ENCODE measurements at regions not wholly inside any gene's neighbourhood (a gene's known extent, or its start where the extent isn't known, plus 50 kb on each side); places are given as distances from the start of the nearest gene placed in this dataset.
"Not testable (repeated sequence)": the region's sequence is repeated elsewhere in the genome, so short reads cannot be mapped to it uniquely, and the experiment has no call there.

DNA sequence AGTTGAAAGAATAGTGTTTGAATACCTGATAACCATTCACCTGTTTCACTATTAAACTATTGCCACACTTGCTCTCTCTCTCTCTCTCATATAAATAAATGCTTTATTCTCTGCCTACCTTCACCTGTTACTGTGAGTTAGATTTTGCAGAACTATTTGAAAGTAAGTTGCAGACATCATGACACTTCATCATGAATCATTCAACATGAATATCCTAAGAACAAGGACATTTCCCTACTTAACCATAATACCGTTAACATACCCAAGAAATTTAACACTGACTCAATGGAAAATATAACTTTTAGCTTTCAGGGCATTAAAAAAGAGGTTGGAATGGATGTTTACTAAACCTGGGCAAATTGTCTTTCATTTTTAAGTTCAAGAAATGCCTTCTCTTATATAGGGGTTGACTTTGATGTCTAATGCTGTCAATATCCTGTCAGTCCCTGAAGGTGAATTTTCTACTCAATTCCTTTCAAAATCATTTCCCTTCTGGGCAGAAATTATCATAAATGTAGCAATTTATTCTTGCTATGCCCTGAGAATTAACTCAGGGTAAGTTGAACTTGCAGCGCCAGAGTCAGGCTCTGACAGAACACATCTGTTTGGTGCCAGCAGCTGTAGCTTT, 582.6 kb upstream of the TLE4 start:
- no peaks in the 10 kb centered on the region for H3K4me1 ChIP-seq (ENCODE audit: low read depth)
- no peak for DNase-seq (ENCODE audit: low read depth in 1 of 2, low spot score in 1 of 2)
- H3K9me3 ChIP-seq (ENCODE audit: low read depth): no peaks in the 10 kb centered on the region
- H3K4me3 ChIP-seq: no peak overlapping the region
- H3K36me3 ChIP-seq: no peaks in the 10 kb centered on the region
- H3K27me3 ChIP-seq: no peaks in the 10 kb centered on the region
- TF ChIP-seq, protein P1, sequence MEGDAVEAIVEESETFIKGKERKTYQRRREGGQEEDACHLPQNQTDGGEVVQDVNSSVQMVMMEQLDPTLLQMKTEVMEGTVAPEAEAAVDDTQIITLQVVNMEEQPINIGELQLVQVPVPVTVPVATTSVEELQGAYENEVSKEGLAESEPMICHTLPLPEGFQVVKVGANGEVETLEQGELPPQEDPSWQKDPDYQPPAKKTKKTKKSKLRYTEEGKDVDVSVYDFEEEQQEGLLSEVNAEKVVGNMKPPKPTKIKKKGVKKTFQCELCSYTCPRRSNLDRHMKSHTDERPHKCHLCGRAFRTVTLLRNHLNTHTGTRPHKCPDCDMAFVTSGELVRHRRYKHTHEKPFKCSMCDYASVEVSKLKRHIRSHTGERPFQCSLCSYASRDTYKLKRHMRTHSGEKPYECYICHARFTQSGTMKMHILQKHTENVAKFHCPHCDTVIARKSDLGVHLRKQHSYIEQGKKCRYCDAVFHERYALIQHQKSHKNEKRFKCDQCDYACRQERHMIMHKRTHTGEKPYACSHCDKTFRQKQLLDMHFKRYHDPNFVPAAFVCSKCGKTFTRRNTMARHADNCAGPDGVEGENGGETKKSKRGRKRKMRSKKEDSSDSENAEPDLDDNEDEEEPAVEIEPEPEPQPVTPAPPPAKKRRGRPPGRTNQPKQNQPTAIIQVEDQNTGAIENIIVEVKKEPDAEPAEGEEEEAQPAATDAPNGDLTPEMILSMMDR (IDR thresholded peaks at IDR 0.05; ENCODE audit: low read depth, low read length): no peak
- H3K27ac ChIP-seq: no peak overlapping the region

- Histone ChIP-seq H3K27ac (no peak overlapping the region), H3K4me3 (no peak overlapping the region), H3K4me1 (ENCODE audit: low read depth) (no peaks in the 10 kb centered on the region), H3K27me3 (no peaks in the 10 kb centered on the region), H3K9me3 (ENCODE audit: low read depth) (no peaks in the 10 kb centered on the region), H3K36me3 (no peaks in the 10 kb centered on the region)
- DNase-seq (ENCODE audit: low read depth in 1 of 2, low spot score in 1 of 2): no peak
- TF ChIP-seq, protein P1 (IDR thresholded peaks at IDR 0.05; ENCODE audit: low read depth, low read length): no peak
Measured at GRCh38 chr9:78994471-78994870, 577.3 kb upstream of the TLE4 start.

GRCh38 chr9:78994974-78995373, 576.8 kb upstream of the TLE4 start:
- H3K27ac ChIP-seq; H3K36me3 ChIP-seq; DNase-seq (ENCODE audit: low read depth in 1 of 2, low spot score in 1 of 2); H3K4me1 ChIP-seq (ENCODE audit: low read depth); H3K27me3 ChIP-seq; H3K9me3 ChIP-seq (ENCODE audit: low read depth); H3K4me3 ChIP-seq: not testable (repeated sequence)

- no peaks in the 10 kb centered on the region for H3K4me1 ChIP-seq (ENCODE audit: low read depth)
- TF ChIP-seq, protein P1 (IDR thresholded peaks at IDR 0.05; ENCODE audit: low read depth, low read length): no peak
- H3K4me3 ChIP-seq: no peak overlapping the region
- H3K9me3 ChIP-seq (ENCODE audit: low read depth): no peaks in the 10 kb centered on the region
- DNase-seq (ENCODE audit: low read depth in 1 of 2, low spot score in 1 of 2): no peak
- H3K36me3 ChIP-seq: no peaks in the 10 kb centered on the region
- no peak overlapping the region for H3K27ac ChIP-seq
- no peaks in the 10 kb centered on the region for H3K27me3 ChIP-seq
Measured at GRCh38 chr9:78997296-78997695, 574.5 kb upstream of the TLE4 start.

DNA sequence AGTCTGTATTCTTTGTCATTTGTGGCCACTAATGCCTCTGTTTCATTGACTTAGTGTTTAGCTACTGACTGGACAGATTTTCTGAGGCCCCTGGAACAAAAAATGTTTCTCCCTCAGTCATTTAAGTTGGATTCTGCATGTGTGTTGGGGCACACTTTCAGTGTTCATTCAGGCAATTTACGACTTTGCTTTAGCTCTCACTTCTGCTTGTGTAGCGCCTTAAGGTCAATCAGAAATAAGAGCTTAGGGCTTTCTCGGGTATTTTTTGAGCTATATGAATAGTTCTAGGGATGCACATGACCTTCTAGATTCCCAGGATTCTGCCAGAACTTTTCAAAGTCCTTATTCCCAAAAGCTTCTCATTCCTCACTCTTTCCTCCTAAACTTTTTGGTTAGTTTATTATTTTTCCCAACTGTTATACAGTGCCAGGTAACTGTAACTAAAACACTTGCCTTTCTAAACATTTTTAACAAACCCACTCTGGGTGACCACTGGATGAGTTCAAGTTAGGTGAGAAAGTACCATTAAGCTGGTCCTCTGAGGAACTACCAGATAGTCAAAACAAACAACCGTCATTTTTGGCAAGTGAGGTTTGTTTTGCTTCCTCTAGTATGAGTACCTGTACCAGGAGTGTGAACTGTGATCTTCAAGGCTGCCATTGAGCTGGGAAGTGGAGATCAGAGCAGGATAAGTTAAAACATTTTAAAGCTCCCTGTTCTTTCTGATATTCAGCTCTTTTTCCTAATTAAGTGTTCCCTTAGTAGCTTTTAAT, 571.3 kb upstream of the TLE4 start:
- no peak overlapping the region for H3K27ac ChIP-seq
- H3K4me1 ChIP-seq (ENCODE audit: low read depth): no peaks in the 10 kb centered on the region

DNA sequence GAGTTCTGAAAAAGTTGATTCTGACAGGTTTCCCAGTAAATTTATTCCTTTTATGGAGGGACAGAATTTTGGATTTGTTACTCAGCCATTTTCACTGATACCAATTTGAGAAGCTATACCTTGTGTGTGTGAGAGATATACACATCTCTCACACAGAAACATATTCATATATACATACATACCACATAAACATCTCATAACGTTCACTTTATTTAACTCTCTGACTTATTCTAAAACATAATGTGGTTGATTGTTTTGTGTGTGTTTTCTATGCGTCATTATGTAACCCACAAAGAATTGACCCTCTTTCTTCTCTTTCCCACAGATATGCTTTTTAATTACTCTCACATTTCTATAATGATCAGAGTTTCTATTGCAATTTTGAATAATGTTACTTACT, 570.8 kb upstream of the TLE4 start:
- no peak overlapping the region for H3K27ac ChIP-seq
- no peaks in the 10 kb centered on the region for H3K9me3 ChIP-seq (ENCODE audit: low read depth)
- no peaks in the 10 kb centered on the region for H3K4me1 ChIP-seq (ENCODE audit: low read depth)
- H3K4me3 ChIP-seq: no peak overlapping the region
- no peak for DNase-seq (ENCODE audit: low read depth in 1 of 2, low spot score in 1 of 2)
- TF ChIP-seq, protein P1 (IDR thresholded peaks at IDR 0.05; ENCODE audit: low read depth, low read length): no peak
- no peaks in the 10 kb centered on the region for H3K27me3 ChIP-seq
- H3K36me3 ChIP-seq: no peaks in the 10 kb centered on the region

More for the DNA sequence above, 571.3 kb upstream of the TLE4 start:
- no peaks in the 10 kb centered on the region for H3K9me3 ChIP-seq (ENCODE audit: low read depth)
- no peaks in the 10 kb centered on the region for H3K36me3 ChIP-seq
- no peaks in the 10 kb centered on the region for H3K27me3 ChIP-seq
- no peak overlapping the region for H3K4me3 ChIP-seq
- no peak for DNase-seq (ENCODE audit: low read depth in 1 of 2, low spot score in 1 of 2)
- TF ChIP-seq, protein P1 (IDR thresholded peaks at IDR 0.05; ENCODE audit: low read depth, low read length): no peak
